Ishikawa (cell line): ENCODE measurements at regions not wholly inside any gene's neighbourhood (a gene's known extent, or its start where the extent isn't known, plus 50 kb on each side); places are given as distances from the start of the nearest gene placed in this dataset.

Source experiments
- CEBPB ChIP-seq: IDR thresholded peaks from 2 replicates; pipeline ENCODE4 v1.6.1; 2012
- CREB1 ChIP-seq: IDR thresholded peaks from 2 replicates; pipeline ENCODE4 v1.6.1; 2012; ENCODE audit warnings: low read depth
- EGR1 ChIP-seq: IDR thresholded peaks from 2 replicates; pipeline ENCODE4 v1.6.1; 2012
- EP300 ChIP-seq: IDR thresholded peaks from 2 replicates; pipeline ENCODE4 v1.6.1; 2012; ENCODE audit warnings: borderline replicate concordance
- FOXM1 ChIP-seq: IDR thresholded peaks from 2 replicates; pipeline ENCODE4 v1.6.1; 2012; ENCODE audit warnings: low read depth, borderline replicate concordance
- NFIC ChIP-seq: IDR thresholded peaks from 2 replicates; pipeline ENCODE4 v1.6.1; 2012
- RAD21 ChIP-seq: IDR thresholded peaks from 2 replicates; pipeline ENCODE4 v1.6.1; 2012; ENCODE audit warnings: low read depth
- TAF1 ChIP-seq: IDR thresholded peaks from 2 replicates; pipeline ENCODE4 v1.6.1; 2012; ENCODE audit warnings: low read depth, mild to moderate bottlenecking
- TCF12 ChIP-seq: IDR thresholded peaks from 2 replicates; pipeline ENCODE4 v1.6.1; 2012; ENCODE audit warnings: low read depth
- TEAD4 ChIP-seq: IDR thresholded peaks from 2 replicates; pipeline ENCODE4 v1.6.1; 2012
- YY1 ChIP-seq: IDR thresholded peaks from 2 replicates; pipeline ENCODE4 v1.6.1; 2012; ENCODE audit warnings: low read depth
- ZBTB7A ChIP-seq: IDR thresholded peaks from 2 replicates; pipeline ENCODE4 v1.6.1; 2012; ENCODE audit warnings: low read depth
- TF ChIP-seq, protein P1 (sequence below): IDR thresholded peaks from 2 replicates; pipeline ENCODE4 v1.6.1; 2012
- TF ChIP-seq, protein P2 (sequence below): IDR thresholded peaks from 2 replicates; pipeline ENCODE4 v1.6.1; 2012
- TF ChIP-seq, protein P3 (sequence below): IDR thresholded peaks from 2 replicates; pipeline ENCODE4 v1.6.1; 2012; ENCODE audit warnings: low read depth, mild to moderate bottlenecking

DNA sequence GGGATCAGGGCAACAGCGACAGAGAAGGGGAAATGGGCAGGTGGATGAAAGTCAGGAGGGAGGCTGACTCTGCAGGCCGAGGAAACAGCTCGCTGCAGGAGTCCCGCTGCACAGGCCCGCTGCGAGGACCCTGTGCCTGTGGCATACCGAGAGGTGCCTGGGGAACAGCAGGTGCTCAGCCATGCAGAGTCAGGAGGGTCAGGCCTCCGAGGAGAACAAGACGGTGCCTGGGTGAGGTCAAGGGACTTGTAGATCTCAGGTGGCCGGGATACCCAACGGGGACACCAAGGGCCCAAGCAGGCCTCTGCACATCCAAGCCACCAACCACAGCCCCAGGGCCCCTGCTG, 67.5 kb downstream of the NCOR2 start:
- no peak for TF ChIP-seq TEAD4
- TF ChIP-seq TCF12: no peak
- TF ChIP-seq CREB1: no peak
- TF ChIP-seq ZBTB7A: no peak
- TF ChIP-seq NFIC: no peak
- no peak for TF ChIP-seq CEBPB
- TF ChIP-seq FOXM1: no peak
- no peak for TF ChIP-seq EP300
- TF ChIP-seq EGR1: no peak

DNA sequence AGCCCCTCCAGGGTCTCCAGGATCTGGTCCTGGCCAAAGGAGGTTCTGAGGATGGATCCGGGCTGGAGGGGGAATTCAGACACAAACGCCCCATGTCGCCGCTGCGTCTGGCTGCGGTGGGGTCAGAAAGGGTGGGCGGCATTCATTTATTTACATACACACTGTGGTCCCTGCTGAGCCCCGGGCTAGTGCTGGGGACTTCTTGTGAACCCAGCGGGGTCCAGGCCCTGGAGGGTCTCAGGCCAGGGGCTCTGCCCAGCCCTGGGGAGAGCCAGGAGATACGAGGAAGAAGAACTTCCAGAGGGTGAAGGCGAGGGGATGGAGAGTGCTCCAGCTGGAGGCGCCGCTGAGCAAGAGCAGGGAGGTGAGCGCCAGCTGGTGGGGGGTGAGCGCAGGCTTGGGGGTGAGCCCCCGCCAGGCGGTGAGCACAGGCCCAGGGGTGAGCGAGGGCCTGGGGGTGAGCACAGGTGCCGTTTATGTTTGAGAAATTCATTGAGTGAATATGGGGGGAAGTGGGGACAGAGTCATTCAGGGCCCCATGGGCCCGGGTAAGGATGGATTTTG, 68.1 kb downstream of the NCOR2 start:
- TF ChIP-seq TCF12: no peak
- TF ChIP-seq YY1: no peak
- no peak for TF ChIP-seq EGR1
- no peak for TF ChIP-seq CREB1
- no peak for TF ChIP-seq RAD21
- TF ChIP-seq CEBPB: no peak
- TF ChIP-seq TEAD4: no peak
- TF ChIP-seq NFIC: no peak

DNA sequence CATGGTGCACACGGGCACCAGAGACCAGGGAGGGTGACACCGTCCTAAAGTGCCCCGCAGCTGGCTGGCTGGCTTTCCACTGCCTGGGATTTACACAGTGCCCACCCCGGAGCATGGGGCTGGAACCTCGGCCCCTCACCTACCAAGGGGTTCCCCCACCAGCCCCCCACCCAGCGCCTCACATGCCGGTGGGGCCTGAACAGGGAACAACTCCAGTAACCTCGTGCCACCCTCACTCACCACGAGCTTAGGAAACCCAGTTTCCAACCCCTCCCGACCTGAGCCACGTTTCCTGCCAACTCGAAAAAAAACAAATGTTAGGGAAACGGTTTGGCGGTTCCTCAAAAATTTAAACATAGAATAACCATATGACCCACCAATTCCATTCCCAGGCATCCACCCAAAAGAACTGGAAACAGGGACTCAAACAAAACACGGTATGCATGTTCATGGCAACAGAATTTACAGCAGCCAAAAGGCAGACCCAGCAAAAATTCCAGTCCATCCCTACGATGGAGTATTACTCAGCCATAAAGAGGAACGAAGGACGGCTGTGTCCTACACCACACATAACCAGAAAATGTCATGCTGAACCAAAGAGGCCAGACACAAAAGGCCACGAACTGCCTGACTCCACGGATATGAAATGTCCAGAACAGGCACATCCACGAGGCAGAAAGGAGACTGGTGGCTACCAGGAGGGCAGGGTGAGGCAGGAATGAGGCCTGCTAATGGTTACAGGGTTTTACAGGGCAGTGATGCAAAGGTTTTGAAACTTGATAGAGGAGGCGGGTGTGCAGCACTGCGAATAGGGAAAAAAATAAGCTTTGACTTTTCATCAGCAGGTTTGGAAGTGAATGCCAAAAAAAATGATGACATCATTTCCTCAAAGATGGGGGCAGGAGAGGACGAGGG, 68.9 kb downstream of the NCOR2 start:
- TF ChIP-seq FOXM1 (no peak), CREB1 (no peak), EP300 (no peak), CEBPB (no peak), ZBTB7A (no peak), TAF1 (no peak), EGR1 (no peak), YY1 (no peak), TCF12 (no peak), NFIC (no peak), RAD21 (no peak), TEAD4 (no peak)
- TF ChIP-seq, protein P1, sequence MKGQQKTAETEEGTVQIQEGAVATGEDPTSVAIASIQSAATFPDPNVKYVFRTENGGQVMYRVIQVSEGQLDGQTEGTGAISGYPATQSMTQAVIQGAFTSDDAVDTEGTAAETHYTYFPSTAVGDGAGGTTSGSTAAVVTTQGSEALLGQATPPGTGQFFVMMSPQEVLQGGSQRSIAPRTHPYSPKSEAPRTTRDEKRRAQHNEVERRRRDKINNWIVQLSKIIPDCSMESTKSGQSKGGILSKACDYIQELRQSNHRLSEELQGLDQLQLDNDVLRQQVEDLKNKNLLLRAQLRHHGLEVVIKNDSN: no peak
- TF ChIP-seq, protein P2, sequence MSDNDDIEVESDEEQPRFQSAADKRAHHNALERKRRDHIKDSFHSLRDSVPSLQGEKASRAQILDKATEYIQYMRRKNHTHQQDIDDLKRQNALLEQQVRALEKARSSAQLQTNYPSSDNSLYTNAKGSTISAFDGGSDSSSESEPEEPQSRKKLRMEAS: no peak
- TF ChIP-seq, protein P3, sequence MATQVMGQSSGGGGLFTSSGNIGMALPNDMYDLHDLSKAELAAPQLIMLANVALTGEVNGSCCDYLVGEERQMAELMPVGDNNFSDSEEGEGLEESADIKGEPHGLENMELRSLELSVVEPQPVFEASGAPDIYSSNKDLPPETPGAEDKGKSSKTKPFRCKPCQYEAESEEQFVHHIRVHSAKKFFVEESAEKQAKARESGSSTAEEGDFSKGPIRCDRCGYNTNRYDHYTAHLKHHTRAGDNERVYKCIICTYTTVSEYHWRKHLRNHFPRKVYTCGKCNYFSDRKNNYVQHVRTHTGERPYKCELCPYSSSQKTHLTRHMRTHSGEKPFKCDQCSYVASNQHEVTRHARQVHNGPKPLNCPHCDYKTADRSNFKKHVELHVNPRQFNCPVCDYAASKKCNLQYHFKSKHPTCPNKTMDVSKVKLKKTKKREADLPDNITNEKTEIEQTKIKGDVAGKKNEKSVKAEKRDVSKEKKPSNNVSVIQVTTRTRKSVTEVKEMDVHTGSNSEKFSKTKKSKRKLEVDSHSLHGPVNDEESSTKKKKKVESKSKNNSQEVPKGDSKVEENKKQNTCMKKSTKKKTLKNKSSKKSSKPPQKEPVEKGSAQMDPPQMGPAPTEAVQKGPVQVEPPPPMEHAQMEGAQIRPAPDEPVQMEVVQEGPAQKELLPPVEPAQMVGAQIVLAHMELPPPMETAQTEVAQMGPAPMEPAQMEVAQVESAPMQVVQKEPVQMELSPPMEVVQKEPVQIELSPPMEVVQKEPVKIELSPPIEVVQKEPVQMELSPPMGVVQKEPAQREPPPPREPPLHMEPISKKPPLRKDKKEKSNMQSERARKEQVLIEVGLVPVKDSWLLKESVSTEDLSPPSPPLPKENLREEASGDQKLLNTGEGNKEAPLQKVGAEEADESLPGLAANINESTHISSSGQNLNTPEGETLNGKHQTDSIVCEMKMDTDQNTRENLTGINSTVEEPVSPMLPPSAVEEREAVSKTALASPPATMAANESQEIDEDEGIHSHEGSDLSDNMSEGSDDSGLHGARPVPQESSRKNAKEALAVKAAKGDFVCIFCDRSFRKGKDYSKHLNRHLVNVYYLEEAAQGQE: no peak

DNA sequence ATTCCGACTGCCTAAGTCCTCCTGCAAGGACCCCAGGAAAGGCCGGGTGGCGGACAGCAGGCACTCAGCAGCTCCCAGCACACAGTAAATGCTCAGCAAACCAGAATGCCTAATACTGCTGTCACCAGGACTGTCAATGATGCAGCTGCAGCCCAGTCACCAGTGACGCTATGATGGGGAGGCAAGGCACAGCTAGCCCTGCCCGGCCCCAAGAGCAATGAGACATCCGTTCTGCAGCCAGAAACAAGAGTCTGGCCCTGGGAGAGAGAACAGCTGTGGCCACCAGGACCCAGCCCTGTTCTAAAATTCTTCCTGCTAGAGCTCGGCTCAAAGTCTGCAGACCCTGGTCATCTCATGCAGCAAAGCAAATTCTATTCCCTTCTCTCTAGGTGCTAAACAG, 69.8 kb downstream of the NCOR2 start:
- TF ChIP-seq, protein P2: no peak
- TF ChIP-seq ZBTB7A (no peak), YY1 (no peak), RAD21 (no peak), TAF1 (no peak), NFIC (no peak), CEBPB (no peak), TCF12 (no peak), FOXM1 (no peak), CREB1 (no peak), EGR1 (no peak), TEAD4 (no peak)
- TF ChIP-seq, protein P3: no peak
- TF ChIP-seq, protein P1: no peak

DNA sequence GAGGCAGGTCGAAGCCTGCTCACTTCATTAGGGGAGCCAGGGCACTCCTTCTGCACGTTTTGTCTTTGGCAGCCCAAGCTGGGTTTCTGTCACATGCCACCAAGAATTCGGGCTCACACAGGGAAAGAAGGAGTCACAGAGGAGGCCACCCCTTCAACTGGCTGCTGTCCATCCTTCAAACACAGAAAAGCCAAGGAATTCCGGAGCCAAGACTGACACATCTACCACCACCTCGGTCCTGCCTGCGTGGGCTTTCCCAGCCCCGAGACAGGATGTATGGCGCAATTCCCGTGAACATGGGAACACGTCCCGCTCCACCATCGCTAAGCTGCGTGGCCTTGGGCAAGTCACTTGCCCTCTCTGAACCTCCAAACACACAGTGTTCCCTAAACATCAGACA, 70.4 kb downstream of the NCOR2 start:
- no peak for TF ChIP-seq EP300
- TF ChIP-seq, protein P1: no peak
- TF ChIP-seq TAF1: no peak
- no peak for TF ChIP-seq RAD21
- TF ChIP-seq, protein P2: no peak
- TF ChIP-seq NFIC: no peak
- TF ChIP-seq, protein P3: no peak
- no peak for TF ChIP-seq FOXM1
- TF ChIP-seq CREB1: no peak
- no peak for TF ChIP-seq EGR1
- TF ChIP-seq TEAD4: no peak
- no peak for TF ChIP-seq TCF12
- TF ChIP-seq ZBTB7A: no peak
- no peak for TF ChIP-seq YY1
- TF ChIP-seq CEBPB: no peak
